SK-N-SH (cell line): ENCODE measurements at regions not wholly inside any gene's neighbourhood (a gene's known extent, or its start where the extent isn't known, plus 50 kb on each side); places are given as distances from the start of the nearest gene placed in this dataset.
A peak's percentile ranks its signal among the peaks of the same experiment; 100 is the strongest.

Experiments used
- CTCF ChIA-PET: fragments of 300-600, 350-600 bp; formaldehyde crosslinking; extraction: SDS; loops from one replicate; lab custom pipeline; 2021; lab: Yijun Ruan, JAX
- POLR2A ChIA-PET: fragments of 350-600 bp; sonication (Branson Sonifier 250); formaldehyde crosslinking; extraction: SDS; loops from one replicate; lab custom pipeline; 2020; ENCODE audit warnings: antibody characterized with exemption, inconsistent platforms; lab: Yijun Ruan, JAX
- DNase-seq: peaks from one replicate; pipeline ENCODE4 v3.0.0; 2012
- H2AFZ ChIP-seq: fragments of 200-600 bp; sonication (generic); 2 replicates; pipeline ENCODE4 v1.8.1; 2016; ENCODE audit warnings: antibody characterized with exemption, mild to moderate bottlenecking, low read depth
- H3F3A ChIP-seq: fragments of 200-600 bp; sonication (generic); replicated peaks from 2 replicates; pipeline ENCODE3; 2016; ENCODE audit warnings: antibody characterized with exemption, mild to moderate bottlenecking; ENCODE audit not compliant: insufficient read depth
- H3K27ac ChIP-seq, 2 experiments: fragments of 200-500 bp in 1 of 2; fragments of 200-600 bp in 1 of 2; sonication (Bioruptor generic) in 1 of 2; sonication (generic), shearing (Covaris generic) in 1 of 2; 2 replicates each; pipeline versions ENCODE4 v1.5.1 to v1.6.1; 2014 to 2016; ENCODE audit warnings: low read depth in 2 of 2, inconsistent platforms in 1 of 2, low read length in 1 of 2, mild to moderate bottlenecking in 1 of 2, mixed read lengths in 1 of 2
- H3K27me3 ChIP-seq: fragments of 200-600 bp; sonication (generic), shearing (Covaris generic); 2 replicates; pipeline ENCODE4 v1.6.1; 2016; ENCODE audit warnings: mixed run types; ENCODE audit not compliant: insufficient read depth
- H3K36me3 ChIP-seq, 2 experiments: fragments of 200-500 bp in 1 of 2; fragments of 200-600 bp in 1 of 2; sonication (Bioruptor generic) in 1 of 2; sonication (generic) in 1 of 2; replicated peaks in 1 of 2; 2 replicates each; pipeline versions ENCODE3 to v1.5.1; 2014 to 2016; ENCODE audit warnings: low read length in 1 of 2, mild to moderate bottlenecking in 1 of 2; ENCODE audit not compliant: insufficient read depth in 2 of 2, control insufficient read depth in 1 of 2
- H3K4me1 ChIP-seq, 2 experiments: fragments of 200-500 bp in 1 of 2; fragments of 200-600 bp in 1 of 2; sonication (Bioruptor generic) in 1 of 2; sonication (generic), shearing (Covaris generic) in 1 of 2; 2 replicates each; pipeline versions ENCODE4 v1.5.1 to v1.6.1; 2014 to 2016; ENCODE audit warnings: low read depth in 1 of 2, low read length in 1 of 2, mixed run types in 1 of 2; ENCODE audit not compliant: insufficient read depth in 2 of 2, control insufficient read depth in 1 of 2
- H3K4me2 ChIP-seq: fragments of 200-600 bp; sonication (generic), shearing (Covaris generic); 2 replicates; pipeline ENCODE4 v1.6.1; 2017; ENCODE audit warnings: mixed run types
- H3K4me3 ChIP-seq, 2 experiments: fragments of 200-500 bp in 1 of 2; fragments of 200-600 bp in 1 of 2; sonication (Bioruptor generic) in 1 of 2; sonication (generic), shearing (Covaris generic) in 1 of 2; 2 replicates each; pipeline versions ENCODE4 v1.5.1 to v1.8.1; 2014 to 2016; ENCODE audit warnings: low read depth in 2 of 2, inconsistent platforms in 1 of 2, low read length in 1 of 2, mild to moderate bottlenecking in 1 of 2, mixed read lengths in 1 of 2, moderate library complexity in 1 of 2
- H3K79me2 ChIP-seq: fragments of 200-600 bp; sonication (generic); 2 replicates; pipeline ENCODE4 v1.8.1; 2017; ENCODE audit warnings: mild to moderate bottlenecking; ENCODE audit not compliant: insufficient read depth
- H3K9ac ChIP-seq: fragments of 200-600 bp; sonication (generic); 2 replicates; pipeline ENCODE4 v1.6.1; 2017; ENCODE audit warnings: mixed run types
- H3K9me2 ChIP-seq: fragments of 200-600 bp; sonication (generic); 2 replicates; pipeline ENCODE4 v1.6.1; 2017; ENCODE audit warnings: mixed run types
- H3K9me3 ChIP-seq: fragments of 200-600 bp; sonication (generic); 2 replicates; pipeline ENCODE4 v1.6.1; 2017; ENCODE audit warnings: mixed run types, mild to moderate bottlenecking, moderate library complexity
- H4K20me1 ChIP-seq: fragments of 200-600 bp; sonication (generic); 2 replicates; pipeline ENCODE4 v1.6.1; 2017; ENCODE audit warnings: mild to moderate bottlenecking, mixed run types; ENCODE audit not compliant: insufficient read depth
- CHD2 ChIP-seq: fragments of 150-350 bp; IDR thresholded peaks from 2 replicates; pipeline ENCODE4 v1.6.1; 2018; ENCODE audit warnings: low read length; ENCODE audit not compliant: partially characterized antibody
- CTCF ChIP-seq: fragments of 200-600 bp; sonication (generic); IDR thresholded peaks from 2 replicates; pipeline ENCODE4 v1.6.1; 2017; ENCODE audit warnings: antibody characterized with exemption, mild to moderate bottlenecking, moderate library complexity
- FOSL2 ChIP-seq: IDR thresholded peaks from 2 replicates; pipeline ENCODE4 v1.4.0; 2012; ENCODE audit warnings: low read depth, mild to moderate bottlenecking, moderate library complexity, borderline replicate concordance
- FOXM1 ChIP-seq: IDR thresholded peaks from 2 replicates; pipeline ENCODE4 v1.4.0; 2012; ENCODE audit warnings: low read depth, mild to moderate bottlenecking
- GATA2 ChIP-seq: sonication (generic); formaldehyde crosslinking; IDR thresholded peaks from 2 replicates; pipeline ENCODE4 v1.5.0; 2020; ENCODE audit warnings: mild to moderate bottlenecking, missing genetic modification reagents
- IRF3 ChIP-seq: fragments of 150-350 bp; IDR thresholded peaks from 2 replicates; pipeline ENCODE4 v1.6.1; 2016; ENCODE audit warnings: mild to moderate bottlenecking, low read depth, low read length
- JUND ChIP-seq: IDR thresholded peaks from 2 replicates; pipeline ENCODE4 v1.4.0; 2012
- MXI1 ChIP-seq: IDR thresholded peaks from 2 replicates; pipeline ENCODE4 v1.6.1; 2012; ENCODE audit warnings: mild to moderate bottlenecking, low read depth, low read length, improper control_type of control experiment
- NFIC ChIP-seq: IDR thresholded peaks from 2 replicates; pipeline ENCODE4 v1.4.0; 2012; ENCODE audit warnings: borderline replicate concordance
- NRF1 ChIP-seq: IDR thresholded peaks from 2 replicates; pipeline ENCODE4 v1.6.1; 2012; ENCODE audit warnings: low read depth, mild to moderate bottlenecking, low read length
- PBX3 ChIP-seq: IDR thresholded peaks from 2 replicates; pipeline ENCODE4; 2012
- RAD21 ChIP-seq: IDR thresholded peaks from 2 replicates; pipeline ENCODE4 v1.6.1; 2012; ENCODE audit warnings: mild to moderate bottlenecking, low read length
- RCOR1 ChIP-seq: fragments of 150-350 bp; IDR thresholded peaks from 2 replicates; pipeline ENCODE4 v1.6.1; 2017; ENCODE audit warnings: antibody characterized with exemption, low read length
- RFX5 ChIP-seq: IDR thresholded peaks from 2 replicates; pipeline ENCODE4 v1.6.1; 2012; ENCODE audit warnings: mild to moderate bottlenecking, improper control_type of control experiment, low read length
- SIN3A ChIP-seq: IDR thresholded peaks from 2 replicates; pipeline ENCODE4 v1.6.1; 2012; ENCODE audit warnings: low read depth, mild to moderate bottlenecking, low read length, moderate library complexity, borderline replicate concordance
- SMC3 ChIP-seq: IDR thresholded peaks from 2 replicates; pipeline ENCODE4 v1.6.1; 2012; ENCODE audit warnings: low read depth, low read length, improper control_type of control experiment
- TCF12 ChIP-seq: IDR thresholded peaks from 2 replicates; pipeline ENCODE4 v1.4.0; 2012
- TEAD4 ChIP-seq: IDR thresholded peaks from 2 replicates; pipeline ENCODE4 v1.4.0; 2012; ENCODE audit warnings: mild to moderate bottlenecking, borderline replicate concordance; ENCODE audit not compliant: insufficient read depth
- USF1 ChIP-seq: IDR thresholded peaks from 2 replicates; pipeline ENCODE4 v1.4.0; 2012; ENCODE audit warnings: low read depth, borderline replicate concordance
- YY1 ChIP-seq: IDR thresholded peaks from 2 replicates; pipeline ENCODE4 v1.4.0; 2012; ENCODE audit warnings: low read depth, mild to moderate bottlenecking
- WGBS: methylation state at CpG from one replicate; pipeline ENCODE4 v1.1.6; 2017; ENCODE audit warnings: low lambda C conversion rate; 5-methylcytosine and 5-hydroxymethylcytosine counted together

GRCh38 chr9:87250205-87250604, 247.5 kb upstream of the DAPK1 start:
- no peak for DNase-seq
- peak; percentile 16; the same call in 1 of the 2 replicates for TF ChIP-seq RAD21
- TF ChIP-seq RCOR1: no peak
- 0 out of 2 replicates have a peak, but pooled peaks have one; percentile 10 for TF ChIP-seq SMC3
- TF ChIP-seq PBX3: no peak
- TF ChIP-seq NFIC: no peak
- TF ChIP-seq FOXM1: no peak
- Histone ChIP-seq H3K4me2 (no peak overlapping the region), H3K9ac (no peak overlapping the region), H3K36me3 (no peaks in the 10 kb centered on the region), H3K27me3 (no peaks in the 10 kb centered on the region), H3K9me3 (no peaks in the 10 kb centered on the region), H3F3A (no peaks in the 10 kb centered on the region), H3K27ac (no peak overlapping the region), H3K9me2 (no peaks in the 10 kb centered on the region), H4K20me1 (no peaks in the 10 kb centered on the region), H2AFZ (no peak overlapping the region), H3K79me2 (no peaks in the 10 kb centered on the region), H3K4me3 (no peak overlapping the region), H3K4me1 (no peaks in the 10 kb centered on the region; a peak in 1 of 4 replicates)
- WGBS: 88% methylated on average over 1 of the region's 1 CpG
- ChIA-PET CTCF (no interaction called here), POLR2A (no interaction called here)

GRCh38 chr9:87255431-87256155, 242.1 kb upstream of the DAPK1 start:
- no peaks in the 10 kb centered on the region for H3F3A ChIP-seq
- CTCF ChIA-PET: no interaction called here
- no peaks in the 10 kb centered on the region for H3K36me3 ChIP-seq
- 81% methylated on average over 11 of the region's 11 CpGs for WGBS
- H2AFZ ChIP-seq: no peak overlapping the region
- H3K27me3 ChIP-seq: no peaks in the 10 kb centered on the region
- no peaks in the 10 kb centered on the region for H4K20me1 ChIP-seq
- H3K4me3 ChIP-seq: no peak overlapping the region
- H3K9me2 ChIP-seq: no peaks in the 10 kb centered on the region
- H3K4me1 ChIP-seq: no peaks in the 10 kb centered on the region; a peak in 1 of 4 replicates
- POLR2A ChIA-PET: no interaction called here
- H3K9ac ChIP-seq: no peak overlapping the region
- no peaks in the 10 kb centered on the region for H3K9me3 ChIP-seq
- no peak overlapping the region; a peak in 1 of 4 replicates for H3K27ac ChIP-seq
- H3K79me2 ChIP-seq: no peaks in the 10 kb centered on the region
- H3K4me2 ChIP-seq: no peak overlapping the region
- no peak for DNase-seq
- no peak for TF ChIP-seq SIN3A
- no peak for TF ChIP-seq SMC3
- no peak for TF ChIP-seq CTCF
- TF ChIP-seq GATA2 (CRISPR knock-in tag): no peak
- no peak for TF ChIP-seq PBX3
- no peak for TF ChIP-seq RAD21
- TF ChIP-seq RCOR1: no peak
- no peak for TF ChIP-seq YY1
- no peak for TF ChIP-seq FOSL2
- no peak for TF ChIP-seq IRF3
- TF ChIP-seq CHD2: no peak
- TF ChIP-seq MXI1: no peak
- TF ChIP-seq TEAD4: no peak
- TF ChIP-seq USF1: no peak
- TF ChIP-seq TCF12: no peak
- TF ChIP-seq JUND: no peak
- TF ChIP-seq NFIC: no peak
- no peak for TF ChIP-seq RFX5
- no peak for TF ChIP-seq NRF1
